CD14-positive monocyte (primary cell): ENCODE measurements at regions not wholly inside any gene's neighbourhood (a gene's known extent, or its start where the extent isn't known, plus 50 kb on each side); places are given as distances from the start of the nearest gene placed in this dataset.
A peak's percentile ranks its signal among the peaks of the same experiment; 100 is the strongest.
"Not testable (repeated sequence)": the region's sequence is repeated elsewhere in the genome, so short reads cannot be mapped to it uniquely, and the experiment has no call there.

ENCODE experiments used
- DNase-seq, 3 donors: peaks; one replicate each; pipeline ENCODE4 v3.0.0-alpha.2; 2011 to 2022
- H2AFZ ChIP-seq: 2 replicates; pipeline ENCODE4 v1.6.0; 2012; ENCODE audit warnings: mild to moderate bottlenecking, low read depth, low read length, inconsistent platforms; ENCODE audit not compliant: insufficient read depth, poor library complexity, severe bottlenecking
- H3K27ac ChIP-seq, 2 donors: 1 replicate in 1 of 2; 2 replicates in 1 of 2; pipeline ENCODE4 v1.5.1; 2012 to 2013; ENCODE audit warnings: low read length in 2 of 2, control low read depth in 1 of 2, inconsistent platforms in 1 of 2, low read depth in 1 of 2, mild to moderate bottlenecking in 1 of 2
- H3K27me3 ChIP-seq, 2 donors: one replicate each; pipeline versions ENCODE4 v1.6.0 to v1.6.1; 2011 to 2013; ENCODE audit warnings: low read length in 2 of 2; ENCODE audit not compliant: control insufficient read depth in 2 of 2, insufficient read depth in 2 of 2
- H3K36me3 ChIP-seq, 2 donors: replicated peaks in 1 of 2; 1 replicate in 1 of 2; 2 replicates in 1 of 2; pipeline versions ENCODE4 v1.5.1 to v1.6.1; 2012 to 2013; ENCODE audit warnings: low read length in 2 of 2, control low read depth in 1 of 2, inconsistent platforms in 1 of 2, mild to moderate bottlenecking in 1 of 2; ENCODE audit not compliant: insufficient read depth in 2 of 2, control insufficient read depth in 1 of 2
- H3K4me1 ChIP-seq, 2 donors: 1 replicate in 1 of 2; 2 replicates in 1 of 2; pipeline versions ENCODE4 v1.5.1 to v1.6.1; 2012 to 2013; ENCODE audit warnings: low read length in 2 of 2, control low read depth in 1 of 2, inconsistent platforms in 1 of 2, mild to moderate bottlenecking in 1 of 2, moderate library complexity in 1 of 2; ENCODE audit not compliant: insufficient read depth in 2 of 2, control insufficient read depth in 1 of 2
- H3K4me2 ChIP-seq: replicated peaks from 2 replicates; pipeline ENCODE3; 2012; ENCODE audit warnings: low read length, moderate library complexity, mild to moderate bottlenecking; ENCODE audit not compliant: poor library complexity, severe bottlenecking; ENCODE audit errors: extremely low read depth
- H3K4me3 ChIP-seq, 3 experiments: fragments of 200-600 bp in 1 of 3; sonication (generic) in 1 of 3; replicated peaks in 1 of 3; 1 replicate in 2 of 3; 2 replicates in 1 of 3; pipeline ENCODE4 v1.5.1; 2011 to 2013; ENCODE audit warnings: low read length in 3 of 3, mild to moderate bottlenecking in 3 of 3, control low read depth in 2 of 3, low read depth in 2 of 3, inconsistent platforms in 1 of 3, moderate library complexity in 1 of 3
- H3K79me2 ChIP-seq: 2 replicates; pipeline ENCODE4 v1.6.0; 2012; ENCODE audit warnings: mild to moderate bottlenecking, control low read depth, inconsistent platforms, low read length, moderate library complexity; ENCODE audit not compliant: insufficient read depth
- H3K9ac ChIP-seq: 2 replicates; pipeline ENCODE4 v1.6.0; 2017; ENCODE audit warnings: low read length, mild to moderate bottlenecking; ENCODE audit not compliant: insufficient read depth, poor library complexity, severe bottlenecking
- H3K9me3 ChIP-seq, 2 donors: replicated peaks in 1 of 2; 1 replicate in 1 of 2; 2 replicates in 1 of 2; pipeline versions ENCODE4 v1.5.1 to v1.6.1; 2012 to 2013; ENCODE audit warnings: low read length in 2 of 2, control low read depth in 1 of 2; ENCODE audit not compliant: control insufficient read depth in 1 of 2, insufficient read depth in 1 of 2
- H4K20me1 ChIP-seq: 2 replicates; pipeline ENCODE4 v1.6.0; 2012; ENCODE audit warnings: mild to moderate bottlenecking, low read length, control low read depth, moderate library complexity; ENCODE audit not compliant: insufficient read depth
- H3K27ac Mint-ChIP-seq, 7 donors: one replicate each; pipeline ENCODE4 v1.8.0; 2020; ENCODE audit warnings: mild to moderate bottlenecking in 7 of 7, mixed read lengths in 7 of 7, moderate library complexity in 6 of 7, inconsistent platforms in 2 of 7
- H3K27me3 Mint-ChIP-seq, 3 donors: one replicate each; pipeline ENCODE4 v1.8.0; 2021 to 2022; ENCODE audit warnings: low read depth in 3 of 3, mild to moderate bottlenecking in 3 of 3, mixed read lengths in 3 of 3, moderate library complexity in 3 of 3, inconsistent platforms in 1 of 3
- H3K36me3 Mint-ChIP-seq, 2 donors: one replicate each; pipeline ENCODE4 v1.8.0; 2020; ENCODE audit warnings: mixed read lengths in 2 of 2, inconsistent platforms in 1 of 2, mild to moderate bottlenecking in 1 of 2
- H3K4me1 Mint-ChIP-seq: one replicate; pipeline ENCODE4 v1.8.0; 2020; ENCODE audit warnings: mild to moderate bottlenecking, mixed read lengths
- H3K4me3 Mint-ChIP-seq, 2 donors: one replicate each; pipeline ENCODE4 v1.8.0; 2020; ENCODE audit warnings: mild to moderate bottlenecking in 2 of 2, mixed read lengths in 2 of 2, moderate library complexity in 1 of 2
- H3K9me3 Mint-ChIP-seq, 7 donors: one replicate each; pipeline ENCODE4 v1.8.0; 2020 to 2022; ENCODE audit warnings: mixed read lengths in 7 of 7, mild to moderate bottlenecking in 6 of 7, moderate library complexity in 6 of 7, inconsistent platforms in 2 of 7
- WGBS: methylation state at CpG from one replicate; pipeline ENCODE4 v1.1.5; 2013; ENCODE audit warnings: missing lambda C conversion rate; ENCODE audit not compliant: insufficient coverage; 5-methylcytosine and 5-hydroxymethylcytosine counted together
- intact Hi-C, 2 donors: fragments of 100-400 bp; cut with micrococcal nuclease; formaldehyde crosslinking; loops; one replicate each; pipeline versions ENCODE4 v1.15.0 to v1.15.1; 2023
- TF ChIP-seq, protein P1 (sequence below): fragments of 200-600 bp; IDR thresholded peaks from one replicate; pipeline ENCODE4 v1.8.0; 2022; ENCODE audit warnings: antibody characterized with exemption, mild to moderate bottlenecking

DNA sequence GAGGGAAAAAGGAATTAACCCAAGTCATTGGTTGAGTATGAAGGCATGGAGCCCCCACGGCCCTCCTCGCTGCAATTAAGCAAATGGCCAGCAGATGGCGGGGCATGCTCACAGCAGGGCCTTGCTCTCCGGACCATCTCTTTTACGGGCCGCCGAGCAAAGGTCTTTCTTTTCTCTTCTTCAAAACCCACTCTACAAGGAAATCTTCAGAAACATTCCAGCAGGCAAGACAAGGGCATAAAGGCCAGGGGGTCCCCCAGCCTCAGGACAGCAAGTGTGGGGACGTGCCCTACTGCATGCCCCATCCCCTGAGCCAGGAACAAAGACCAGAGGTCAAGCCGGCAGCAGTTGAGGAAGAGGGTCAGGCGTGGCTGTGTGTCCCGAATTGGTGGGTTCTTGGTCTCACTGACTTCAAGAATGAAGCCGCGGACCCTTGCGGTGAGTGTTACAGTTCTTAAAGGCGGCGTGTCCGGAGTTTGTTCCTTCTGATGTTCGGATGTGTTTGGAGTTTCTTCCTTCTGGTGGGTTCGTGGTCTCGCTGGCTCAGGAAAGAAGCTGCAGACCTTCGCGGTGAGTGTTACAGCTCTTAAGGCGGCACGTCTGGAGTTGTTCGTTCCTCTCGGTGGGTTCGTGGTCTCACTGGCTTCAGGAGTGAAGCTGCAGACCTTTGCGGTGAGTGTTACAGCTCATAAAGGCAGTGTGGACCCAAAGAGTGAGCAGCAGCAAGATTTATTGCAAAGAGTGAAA is 59.6 kb upstream of the TOP1 start:
- Mint-ChIP-seq H3K27ac (peak overlapping the region in 3 of 7 donors; percentile 6 to 69 (median 43)), H3K4me3 (peak overlapping the region; percentile 82 to 97), H3K27me3 (peaks cover 23 to 27% (median 26%) of the 10 kb centered on the region in 3 donors), H3K4me1 (peaks cover 12% of the 10 kb centered on the region)
- peak; percentile 68 to 74 (median 72) for DNase-seq
- H3K4me3 ChIP-seq, result peak overlapping the region; percentile 27 to 73 (median 38)
- peaks cover 3 to 12% of the 10 kb centered on the region in 2 donors for H3K27me3 ChIP-seq
- H3K36me3 ChIP-seq, H3K9me3 ChIP-seq, H4K20me1 ChIP-seq, H3K27ac ChIP-seq, H3K79me2 ChIP-seq, H3K36me3 Mint-ChIP-seq, H3K9me3 Mint-ChIP-seq: not testable (repeated sequence)
- intact Hi-C loops, result loop anchor here (1.0 to 10.0 kb wide), 5 partner anchors 126 to 814 kb away; partner anchors contain the start of genes LPIN3 (in 1 of the 2) and ZHX3 (in 1 of the 2)
- WGBS, result 0% methylated on average over 11 of the region's 28 CpGs
- H3K4me2 ChIP-seq, result peak overlapping the region; percentile 83
- H3K9ac ChIP-seq, result peak overlapping the region; percentile 38
- peak overlapping the region; percentile 81 for H2AFZ ChIP-seq
- TF ChIP-seq, protein P1, sequence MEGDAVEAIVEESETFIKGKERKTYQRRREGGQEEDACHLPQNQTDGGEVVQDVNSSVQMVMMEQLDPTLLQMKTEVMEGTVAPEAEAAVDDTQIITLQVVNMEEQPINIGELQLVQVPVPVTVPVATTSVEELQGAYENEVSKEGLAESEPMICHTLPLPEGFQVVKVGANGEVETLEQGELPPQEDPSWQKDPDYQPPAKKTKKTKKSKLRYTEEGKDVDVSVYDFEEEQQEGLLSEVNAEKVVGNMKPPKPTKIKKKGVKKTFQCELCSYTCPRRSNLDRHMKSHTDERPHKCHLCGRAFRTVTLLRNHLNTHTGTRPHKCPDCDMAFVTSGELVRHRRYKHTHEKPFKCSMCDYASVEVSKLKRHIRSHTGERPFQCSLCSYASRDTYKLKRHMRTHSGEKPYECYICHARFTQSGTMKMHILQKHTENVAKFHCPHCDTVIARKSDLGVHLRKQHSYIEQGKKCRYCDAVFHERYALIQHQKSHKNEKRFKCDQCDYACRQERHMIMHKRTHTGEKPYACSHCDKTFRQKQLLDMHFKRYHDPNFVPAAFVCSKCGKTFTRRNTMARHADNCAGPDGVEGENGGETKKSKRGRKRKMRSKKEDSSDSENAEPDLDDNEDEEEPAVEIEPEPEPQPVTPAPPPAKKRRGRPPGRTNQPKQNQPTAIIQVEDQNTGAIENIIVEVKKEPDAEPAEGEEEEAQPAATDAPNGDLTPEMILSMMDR, result peak; percentile 95
- H3K4me1 ChIP-seq, result peaks cover 7 to 10% of the 10 kb centered on the region in 2 donors

GRCh38 chr20:40970218-40970617 is 58.4 kb upstream of the TOP1 start:
- H3K9me3 ChIP-seq, result no peaks in the 10 kb centered on the region
- H3K27me3 Mint-ChIP-seq, result peaks cover 27 to 28% (median 27%) of the 10 kb centered on the region in 3 donors
- H3K27me3 ChIP-seq, result peaks cover 6 to 12% of the 10 kb centered on the region in 2 donors
- H3K4me1 Mint-ChIP-seq, result peaks cover 12% of the 10 kb centered on the region
- H3K4me3 ChIP-seq, result no peak overlapping the region
- 100% methylated on average over 3 of the region's 6 CpGs for WGBS
- H3K27ac ChIP-seq, result no peak overlapping the region
- H2AFZ ChIP-seq, result no peak overlapping the region
- H3K9ac ChIP-seq, result no peak overlapping the region
- no peak for DNase-seq
- no peaks in the 10 kb centered on the region for H3K36me3 ChIP-seq
- no peaks in the 10 kb centered on the region for H3K36me3 Mint-ChIP-seq
- H3K4me1 ChIP-seq, result peaks cover 7 to 10% of the 10 kb centered on the region in 2 donors
- H3K4me2 ChIP-seq, result no peak overlapping the region
- H4K20me1 ChIP-seq, result no peaks in the 10 kb centered on the region
- H3K79me2 ChIP-seq, result no peaks in the 10 kb centered on the region
- H3K27ac Mint-ChIP-seq, result peak overlapping the region in 1 of 7 donors; percentile 61
- TF ChIP-seq, protein P1, result no peak
- intact Hi-C loops, result no loop called here
- H3K9me3 Mint-ChIP-seq, result peaks cover 0 to 1% (median 0%) of the 10 kb centered on the region in 7 donors
- peak overlapping the region in 1 of 2 donors; percentile 57 for H3K4me3 Mint-ChIP-seq
